IMR-90 (cell line): ENCODE measurements at regions not wholly inside any gene's neighbourhood (a gene's known extent, or its start where the extent isn't known, plus 50 kb on each side); places are given as distances from the start of the nearest gene placed in this dataset.

Experiments used
- ATAC-seq: fragments of 200-7000 bp; cut with Tn5 transposase; 2 replicates; pipeline ENCODE4 v1.9.1; 2020; ENCODE audit warnings: low read depth, mild to moderate bottlenecking, moderate library complexity
- BruUV-seq: library from RNA; stranded (reverse); fragments of 400-500 nt; replicated peaks from 2 replicates; lab custom pipeline; 2021; lab: Mats Ljungman, UMichigan
- CTCF ChIA-PET: fragments of 300-600 bp; formaldehyde crosslinking; extraction: SDS; loops from one replicate; lab custom pipeline; 2021; ENCODE audit warnings: antibody characterized with exemption; lab: Yijun Ruan, JAX
- POLR2A ChIA-PET: fragments of 300-600 bp; sonication (Branson Sonifier 250); formaldehyde crosslinking; loops from one replicate; lab custom pipeline; 2022; ENCODE audit warnings: antibody characterized with exemption; ENCODE audit not compliant: unreplicated experiment; lab: Charles Lee
- DNase-seq: peaks from one replicate; pipeline ENCODE4 v3.0.0; 2013
- H2AFZ ChIP-seq: replicated peaks from 2 replicates; pipeline ENCODE3; 2013; ENCODE audit warnings: low read length, mild to moderate bottlenecking; ENCODE audit not compliant: poor library complexity
- H2AK5ac ChIP-seq: 2 replicates; pipeline ENCODE4 v1.6.1; 2013; ENCODE audit warnings: low read depth, low read length, inconsistent platforms
- H2AK9ac ChIP-seq: replicated peaks from 2 replicates; pipeline ENCODE3; 2013; ENCODE audit warnings: mild to moderate bottlenecking, low read depth, low read length, moderate library complexity; ENCODE audit not compliant: poor library complexity
- H2BK120ac ChIP-seq: 2 replicates; pipeline ENCODE4 v1.6.1; 2013; ENCODE audit warnings: low read depth, low read length, inconsistent platforms
- H2BK15ac ChIP-seq: 3 replicates; pipeline ENCODE4 v1.6.1; 2013; ENCODE audit warnings: low read depth, low read length, inconsistent platforms
- H2BK20ac ChIP-seq: 2 replicates; pipeline ENCODE4 v1.6.1; 2013; ENCODE audit warnings: low read depth, mild to moderate bottlenecking, inconsistent platforms, low read length, moderate library complexity
- H2BK5ac ChIP-seq: 2 replicates; pipeline ENCODE4 v1.6.1; 2013; ENCODE audit warnings: mild to moderate bottlenecking, low read depth, low read length, inconsistent platforms; ENCODE audit not compliant: poor library complexity, severe bottlenecking
- H3K14ac ChIP-seq: replicated peaks from 2 replicates; pipeline ENCODE4 v1.6.1; 2013; ENCODE audit warnings: low read depth, low read length, inconsistent platforms
- H3K18ac ChIP-seq: 2 replicates; pipeline ENCODE4 v1.6.1; 2013; ENCODE audit warnings: low read depth, low read length, control low read depth
- H3K23ac ChIP-seq: 2 replicates; pipeline ENCODE4 v1.6.1; 2013; ENCODE audit warnings: low read depth, low read length, inconsistent platforms
- H3K27ac ChIP-seq: 2 replicates; pipeline ENCODE4 v1.5.1; 2013; ENCODE audit warnings: mild to moderate bottlenecking, control low read depth, low read length; ENCODE audit not compliant: insufficient read depth
- H3K27me3 ChIP-seq: 2 replicates; pipeline ENCODE4 v1.6.1; 2013; ENCODE audit warnings: low read length; ENCODE audit not compliant: control insufficient read depth, insufficient read depth
- H3K36me3 ChIP-seq: 2 replicates; pipeline ENCODE4 v1.6.1; 2013; ENCODE audit warnings: low read length, mixed read lengths; ENCODE audit not compliant: control insufficient read depth, insufficient read depth
- H3K4ac ChIP-seq: 2 replicates; pipeline ENCODE4 v1.6.1; 2013; ENCODE audit warnings: low read depth, low read length, inconsistent platforms
- H3K4me1 ChIP-seq: 2 replicates; pipeline ENCODE4 v1.6.1; 2013; ENCODE audit warnings: low read length, mixed read lengths; ENCODE audit not compliant: control insufficient read depth, insufficient read depth
- H3K4me2 ChIP-seq: 2 replicates; pipeline ENCODE4 v1.6.1; 2013; ENCODE audit warnings: low read depth, mild to moderate bottlenecking, control low read depth, low read length, moderate library complexity
- H3K4me3 ChIP-seq: 2 replicates; pipeline ENCODE4 v1.5.1; 2013; ENCODE audit warnings: low read depth, mild to moderate bottlenecking, control low read depth, low read length, moderate library complexity; ENCODE audit not compliant: insufficient read depth
- H3K56ac ChIP-seq: 2 replicates; pipeline ENCODE4 v1.6.1; 2013; ENCODE audit warnings: low read length, inconsistent platforms; ENCODE audit not compliant: insufficient read depth; ENCODE audit errors: extremely low read depth
- H3K79me1 ChIP-seq, 2 experiments: 2 replicates each; pipeline ENCODE4 v1.6.1; 2013; ENCODE audit warnings: low read length in 2 of 2, inconsistent platforms in 1 of 2, low read depth in 1 of 2
- H3K9ac ChIP-seq: 2 replicates; pipeline ENCODE4 v1.6.1; 2013; ENCODE audit warnings: low read depth, low read length, control low read depth
- H3K9me1 ChIP-seq: 2 replicates; pipeline ENCODE4 v1.6.1; 2013; ENCODE audit warnings: low read length, inconsistent platforms; ENCODE audit not compliant: insufficient read depth
- H3K9me3 ChIP-seq: 2 replicates; pipeline ENCODE4 v1.6.1; 2013; ENCODE audit warnings: low read length; ENCODE audit not compliant: control insufficient read depth, insufficient read depth
- H4K20me1 ChIP-seq: 2 replicates; pipeline ENCODE4 v1.6.1; 2013; ENCODE audit warnings: low read length, inconsistent platforms; ENCODE audit not compliant: insufficient read depth
- H4K5ac ChIP-seq: 2 replicates; pipeline ENCODE4 v1.6.1; 2013; ENCODE audit warnings: mild to moderate bottlenecking, low read depth, low read length, control low read depth
- H4K8ac ChIP-seq, 2 experiments: 2 replicates each; pipeline ENCODE4 v1.6.1; 2013; ENCODE audit warnings: low read depth in 2 of 2, low read length in 2 of 2, control low read depth in 1 of 2, inconsistent platforms in 1 of 2
- H4K91ac ChIP-seq: 2 replicates; pipeline ENCODE4 v1.6.1; 2013; ENCODE audit warnings: low read depth, low read length, inconsistent platforms; ENCODE audit not compliant: insufficient read depth
- BHLHE40 ChIP-seq: fragments of 150-350 bp; IDR thresholded peaks from 2 replicates; pipeline ENCODE4 v1.6.1; 2016; ENCODE audit warnings: mild to moderate bottlenecking, low read depth, low read length
- CHD1 ChIP-seq: IDR thresholded peaks from 2 replicates; pipeline ENCODE4 v1.6.1; 2012; ENCODE audit warnings: low read depth, low read length, improper control_type of control experiment
- CTCF ChIP-seq: conservative IDR thresholded peaks from 2 replicates; pipeline ENCODE4 v1.5.1; 2012; ENCODE audit warnings: mild to moderate bottlenecking, low read depth, low read length, improper control_type of control experiment
- ELK1 ChIP-seq: fragments of 150-350 bp; IDR thresholded peaks from 2 replicates; pipeline ENCODE4 v1.6.1; 2016; ENCODE audit warnings: low read depth, mild to moderate bottlenecking, low read length, moderate library complexity, borderline replicate concordance
- FOS ChIP-seq: fragments of 150-350 bp; IDR thresholded peaks from 2 replicates; pipeline ENCODE4 v1.6.1; 2016; ENCODE audit warnings: low read depth, low read length
- MAZ ChIP-seq: IDR thresholded peaks from 2 replicates; pipeline ENCODE4 v1.6.1; 2012; ENCODE audit warnings: low read depth, mild to moderate bottlenecking, low read length, improper control_type of control experiment, moderate library complexity, borderline replicate concordance
- MXI1 ChIP-seq: IDR thresholded peaks from 2 replicates; pipeline ENCODE4 v1.6.1; 2012; ENCODE audit warnings: low read depth, mild to moderate bottlenecking, low read length, moderate library complexity, borderline replicate concordance
- POLR2A ChIP-seq: IDR thresholded peaks from 2 replicates; pipeline ENCODE4 v1.6.1; 2012; ENCODE audit warnings: mild to moderate bottlenecking, low read depth, low read length
- RAD21 ChIP-seq: IDR thresholded peaks from 2 replicates; pipeline ENCODE4 v1.6.1; 2012; ENCODE audit warnings: low read length, improper control_type of control experiment
- RFX5 ChIP-seq: IDR thresholded peaks from 2 replicates; pipeline ENCODE4 v1.8.0; 2012; ENCODE audit warnings: low read depth, mild to moderate bottlenecking, low read length, moderate library complexity
- SMC3 ChIP-seq: fragments of 150-350 bp; IDR thresholded peaks from 2 replicates; pipeline ENCODE4 v1.6.1; 2016; ENCODE audit warnings: low read depth, mild to moderate bottlenecking, antibody characterized with exemption, low read length, moderate library complexity
- USF2 ChIP-seq: fragments of 150-350 bp; IDR thresholded peaks from 2 replicates; pipeline ENCODE4 v1.6.1; 2017; ENCODE audit warnings: mild to moderate bottlenecking, antibody characterized with exemption, low read length, low read depth
- dilution Hi-C: fragments of 300-500 bp; cut with HindIII; formaldehyde crosslinking; loops from one replicate; pipeline ENCODE4 v1.14.3; 2018; ENCODE audit warnings: low sequenced_read_pairs; ENCODE audit not compliant: unreplicated experiment
- in situ Hi-C: fragments of 300-500 bp; cut with MboI; formaldehyde crosslinking; loops from 3 replicates; pipeline ENCODE4 v1.14.3; 2019; ENCODE audit warnings: low sequenced_read_pairs, inconsistent platforms, mixed read lengths
- intact Hi-C: fragments of 100-400 bp; cut with micrococcal nuclease; formaldehyde crosslinking; loops from 2 replicates; pipeline ENCODE4 v1.10.0; 2022

- H2BK5ac ChIP-seq, result no peak overlapping the region
- no peak overlapping the region for H3K14ac ChIP-seq
- TF ChIP-seq CHD1 (no peak), MAZ (no peak), BHLHE40 (no peak), FOS (no peak), MXI1 (no peak), CTCF (no peak), SMC3 (no peak), RAD21 (no peak), ELK1 (no peak), USF2 (no peak), RFX5 (no peak), POLR2A (no peak)
- H3K4me1 ChIP-seq, result no peaks in the 10 kb centered on the region
- ATAC-seq, result no peak
- H4K8ac ChIP-seq, result no peak overlapping the region
- in situ Hi-C loops, result no loop called here
- no peak for DNase-seq
- ChIA-PET POLR2A (no interaction called here), CTCF (no interaction called here)
- no peaks in the 10 kb centered on the region for H3K9me3 ChIP-seq
- no TSS peak for BruUV-seq
- H3K79me1 ChIP-seq, result no peaks in the 10 kb centered on the region
- H2AK5ac ChIP-seq, result no peak overlapping the region
- H3K27me3 ChIP-seq, result no peaks in the 10 kb centered on the region
- no peak overlapping the region for H3K4ac ChIP-seq
- H3K23ac ChIP-seq, result no peak overlapping the region
- no peak overlapping the region for H2BK120ac ChIP-seq
- H3K56ac ChIP-seq, result no peak overlapping the region
- no peak overlapping the region for H2AK9ac ChIP-seq
- H2BK15ac ChIP-seq, result no peak overlapping the region
- H3K27ac ChIP-seq, result no peak overlapping the region
- intact Hi-C loops, result loop anchor here (5.0 kb wide), 1 partner anchor 67 kb away; no protein-coding TSS in a partner anchor
- H4K20me1 ChIP-seq, result no peaks in the 10 kb centered on the region
- H3K4me2 ChIP-seq, result no peak overlapping the region
- dilution Hi-C loops, result no loop called here
- no peaks in the 10 kb centered on the region for H3K36me3 ChIP-seq
- no peak overlapping the region for H3K4me3 ChIP-seq
- H3K9me1 ChIP-seq, result no peaks in the 10 kb centered on the region; the same call in 1 of the 2 replicates
- no peak overlapping the region for H2AFZ ChIP-seq
- no peak overlapping the region for H4K5ac ChIP-seq
- no peak overlapping the region for H2BK20ac ChIP-seq
- H4K91ac ChIP-seq, result no peak overlapping the region
- no peak overlapping the region for H3K18ac ChIP-seq
- H3K9ac ChIP-seq, result no peak overlapping the region
These were observed 131.1 kb upstream of the JUN start for GRCh38 chr1:58914925-58915324.
